ENCODE measurements at regions not wholly inside any gene's neighbourhood (a gene's known extent, or its start where the extent isn't known, plus 50 kb on each side); places are given as distances from the start of the nearest gene placed in this dataset.

DNA sequence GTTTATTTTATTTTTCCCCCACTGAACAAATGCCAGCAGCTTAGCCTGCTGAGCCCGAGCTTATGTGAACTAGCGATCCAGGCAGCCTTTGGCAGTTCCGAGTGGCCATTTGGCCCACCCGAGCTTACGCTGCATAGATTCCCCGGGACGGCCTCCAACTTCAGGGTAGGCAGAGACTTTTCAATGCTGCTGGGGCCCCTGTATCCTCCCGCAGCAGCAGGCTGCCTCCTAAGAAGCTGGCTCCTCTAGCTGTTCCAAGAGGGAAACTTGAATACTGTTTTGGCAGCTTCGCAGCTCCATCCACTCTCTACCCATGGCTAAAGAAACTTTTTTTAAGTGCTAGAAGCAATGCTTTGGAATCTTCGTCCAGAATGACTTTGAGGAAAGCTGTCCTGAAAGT is 295.2 kb downstream of the SS18 start:
- no peaks in the 10 kb centered on the region for H3K27me3 ChIP-seq (replicated peaks; ENCODE audit: insufficient read depth)
- intact Hi-C loops (cut with DNase I) = no loop called here
- WGBS = 54% methylated on average over 10 of the region's 10 CpGs
- no peak overlapping the region for H3K27ac ChIP-seq
- no peaks in the 10 kb centered on the region for H3K9me3 ChIP-seq
- H3K4me3 ChIP-seq = no peak overlapping the region
- no peak for DNase-seq (ENCODE audit: low spot score)
- no peaks in the 10 kb centered on the region for H3K36me3 ChIP-seq
- TF ChIP-seq POLR2A (IDR thresholded peaks at IDR 0.05) = no peak
- TF ChIP-seq POLR2AphosphoS5 (IDR thresholded peaks at IDR 0.05) = no peak
- TF ChIP-seq, protein P1, sequence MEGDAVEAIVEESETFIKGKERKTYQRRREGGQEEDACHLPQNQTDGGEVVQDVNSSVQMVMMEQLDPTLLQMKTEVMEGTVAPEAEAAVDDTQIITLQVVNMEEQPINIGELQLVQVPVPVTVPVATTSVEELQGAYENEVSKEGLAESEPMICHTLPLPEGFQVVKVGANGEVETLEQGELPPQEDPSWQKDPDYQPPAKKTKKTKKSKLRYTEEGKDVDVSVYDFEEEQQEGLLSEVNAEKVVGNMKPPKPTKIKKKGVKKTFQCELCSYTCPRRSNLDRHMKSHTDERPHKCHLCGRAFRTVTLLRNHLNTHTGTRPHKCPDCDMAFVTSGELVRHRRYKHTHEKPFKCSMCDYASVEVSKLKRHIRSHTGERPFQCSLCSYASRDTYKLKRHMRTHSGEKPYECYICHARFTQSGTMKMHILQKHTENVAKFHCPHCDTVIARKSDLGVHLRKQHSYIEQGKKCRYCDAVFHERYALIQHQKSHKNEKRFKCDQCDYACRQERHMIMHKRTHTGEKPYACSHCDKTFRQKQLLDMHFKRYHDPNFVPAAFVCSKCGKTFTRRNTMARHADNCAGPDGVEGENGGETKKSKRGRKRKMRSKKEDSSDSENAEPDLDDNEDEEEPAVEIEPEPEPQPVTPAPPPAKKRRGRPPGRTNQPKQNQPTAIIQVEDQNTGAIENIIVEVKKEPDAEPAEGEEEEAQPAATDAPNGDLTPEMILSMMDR (IDR thresholded peaks at IDR 0.05) = no peak
- no peaks in the 10 kb centered on the region for H3K4me1 ChIP-seq (replicated peaks)

DNA sequence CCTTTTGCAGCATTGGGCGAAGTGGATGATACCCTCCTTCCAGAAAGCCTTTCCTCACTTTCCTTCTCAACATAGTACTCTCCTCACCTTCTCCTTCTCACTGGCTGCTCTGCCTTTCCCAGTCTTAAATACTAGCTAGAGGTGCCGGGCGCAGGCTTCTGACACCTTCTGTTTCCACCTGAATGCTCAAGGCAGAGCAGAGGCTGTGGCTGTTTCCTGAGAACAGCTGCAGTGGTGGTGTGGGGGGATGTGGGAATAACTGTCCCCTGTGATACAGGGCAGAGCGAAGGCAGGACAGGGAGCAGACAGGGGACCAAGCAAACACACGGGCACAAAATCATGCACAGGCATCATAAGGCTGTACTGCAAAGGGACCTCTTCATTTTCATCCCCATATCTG is 303.1 kb downstream of the SS18 start:
- 88% methylated on average over 5 of the region's 5 CpGs for WGBS
- TF ChIP-seq POLR2A (IDR thresholded peaks at IDR 0.05) = no peak
- TF ChIP-seq, protein P1 (IDR thresholded peaks at IDR 0.05) = no peak
- TF ChIP-seq POLR2AphosphoS5 (IDR thresholded peaks at IDR 0.05) = no peak
- Histone ChIP-seq H3K36me3 (no peaks in the 10 kb centered on the region), H3K4me3 (no peak overlapping the region), H3K27me3 (replicated peaks; ENCODE audit: insufficient read depth) (no peaks in the 10 kb centered on the region), H3K9me3 (no peaks in the 10 kb centered on the region), H3K4me1 (replicated peaks) (no peaks in the 10 kb centered on the region), H3K27ac (no peak overlapping the region)
- intact Hi-C loops (cut with DNase I) = no loop called here
- DNase-seq (ENCODE audit: low spot score) = no peak

DNA sequence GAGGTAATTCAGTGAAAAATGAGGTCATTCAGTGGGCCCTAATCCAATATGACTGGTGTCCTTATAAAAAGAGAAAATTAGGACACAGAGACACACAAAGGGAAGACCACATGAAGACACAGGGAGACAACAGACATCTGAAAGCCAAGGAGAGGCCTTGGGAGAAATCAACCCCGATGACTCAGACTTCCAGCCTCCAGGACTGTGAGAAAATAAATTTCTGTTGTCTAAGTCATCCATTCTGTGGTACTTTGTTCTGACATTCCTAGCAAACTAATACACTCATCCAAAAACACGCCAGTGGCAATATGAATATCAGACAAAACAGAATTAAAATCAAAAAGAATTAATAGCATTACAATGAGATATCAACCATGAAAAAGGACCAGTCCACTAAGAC is 303.7 kb downstream of the SS18 start:
- Histone ChIP-seq H3K27me3 (replicated peaks; ENCODE audit: insufficient read depth) (no peaks in the 10 kb centered on the region), H3K27ac (no peak overlapping the region), H3K36me3 (no peaks in the 10 kb centered on the region), H3K9me3 (no peaks in the 10 kb centered on the region), H3K4me3 (no peak overlapping the region), H3K4me1 (replicated peaks) (no peaks in the 10 kb centered on the region)
- no peak for DNase-seq (ENCODE audit: low spot score)
- intact Hi-C loops (cut with DNase I) = no loop called here
- WGBS = 85% methylated on average over 2 of the region's 2 CpGs
- no peak for TF ChIP-seq POLR2AphosphoS5 (IDR thresholded peaks at IDR 0.05)
- TF ChIP-seq, protein P1 (IDR thresholded peaks at IDR 0.05) = no peak
- TF ChIP-seq POLR2A (IDR thresholded peaks at IDR 0.05) = no peak

DNA sequence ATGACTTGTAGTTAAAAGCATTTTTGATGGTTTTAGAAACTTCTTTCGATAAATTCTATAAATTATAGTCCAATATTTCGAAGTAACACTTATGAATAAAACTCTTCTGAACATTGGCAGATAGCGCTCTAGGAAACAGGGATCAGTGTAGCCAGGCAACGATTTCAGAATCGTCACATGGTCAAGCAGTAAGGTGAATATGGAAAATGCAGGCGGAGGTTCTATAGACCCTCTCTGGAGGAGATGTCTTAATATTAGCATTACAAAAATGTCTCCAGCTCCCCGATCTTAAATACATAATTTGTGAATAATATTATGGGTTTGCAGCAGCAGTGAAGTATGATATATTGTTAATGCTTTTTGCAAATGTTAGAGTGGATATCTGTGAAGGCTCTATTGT is 310.3 kb downstream of the SS18 start:
- H3K36me3 ChIP-seq = no peaks in the 10 kb centered on the region
- 85% methylated on average over 7 of the region's 7 CpGs for WGBS
- no peak overlapping the region for H3K27ac ChIP-seq
- no peak for DNase-seq (ENCODE audit: low spot score)
- H3K27me3 ChIP-seq (replicated peaks; ENCODE audit: insufficient read depth) = no peaks in the 10 kb centered on the region
- TF ChIP-seq, protein P1 (IDR thresholded peaks at IDR 0.05) = no peak
- H3K4me1 ChIP-seq (replicated peaks) = no peaks in the 10 kb centered on the region
- no peaks in the 10 kb centered on the region for H3K9me3 ChIP-seq
- H3K4me3 ChIP-seq = no peak overlapping the region
- intact Hi-C loops (cut with DNase I) = no loop called here

DNA sequence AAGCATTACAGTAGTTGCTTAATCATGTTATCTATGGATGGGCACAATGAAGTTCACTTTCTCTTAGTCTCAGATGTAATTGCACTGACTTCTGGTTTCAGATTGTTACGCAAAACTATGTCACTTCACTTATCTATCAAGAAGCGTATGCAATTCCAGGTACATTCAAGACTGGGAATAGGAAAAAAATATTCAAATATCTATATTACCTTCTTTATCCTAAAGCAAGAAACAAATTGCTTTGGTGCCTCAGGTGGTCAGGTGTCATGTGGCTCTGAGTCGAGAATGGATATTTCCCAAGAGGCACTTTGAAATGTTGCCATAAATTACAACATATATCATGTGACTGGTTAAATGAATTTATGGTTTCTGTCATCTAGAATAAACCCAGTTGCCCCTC is 318.6 kb downstream of the SS18 start:
- H3K27ac ChIP-seq = no peak overlapping the region
- no peaks in the 10 kb centered on the region for H3K4me1 ChIP-seq (replicated peaks)
- H3K27me3 ChIP-seq (replicated peaks; ENCODE audit: insufficient read depth) = no peaks in the 10 kb centered on the region
- intact Hi-C loops (cut with DNase I) = no loop called here
- no peaks in the 10 kb centered on the region for H3K9me3 ChIP-seq
- no peak for DNase-seq (ENCODE audit: low spot score)
- no peak for TF ChIP-seq POLR2A (IDR thresholded peaks at IDR 0.05)
- no peak for TF ChIP-seq POLR2AphosphoS5 (IDR thresholded peaks at IDR 0.05)
- TF ChIP-seq, protein P1 (IDR thresholded peaks at IDR 0.05) = no peak
- H3K36me3 ChIP-seq = no peaks in the 10 kb centered on the region
- no peak overlapping the region for H3K4me3 ChIP-seq
- 89% methylated on average over 3 of the region's 3 CpGs for WGBS
